NCI-H1417 (cell line): ENCODE measurements at regions not wholly inside any gene's neighbourhood (a gene's known extent, or its start where the extent isn't known, plus 50 kb on each side); places are given as distances from the start of the nearest gene placed in this dataset.
"Not testable (repeated sequence)": the region's sequence is repeated elsewhere in the genome, so short reads cannot be mapped to it uniquely, and the experiment has no call there.

Experiments used
- DNase-seq, 3 experiments: peaks; one replicate each; lab custom pipeline; 2025; lab: John Stamatoyannopoulos, UW

DNA sequence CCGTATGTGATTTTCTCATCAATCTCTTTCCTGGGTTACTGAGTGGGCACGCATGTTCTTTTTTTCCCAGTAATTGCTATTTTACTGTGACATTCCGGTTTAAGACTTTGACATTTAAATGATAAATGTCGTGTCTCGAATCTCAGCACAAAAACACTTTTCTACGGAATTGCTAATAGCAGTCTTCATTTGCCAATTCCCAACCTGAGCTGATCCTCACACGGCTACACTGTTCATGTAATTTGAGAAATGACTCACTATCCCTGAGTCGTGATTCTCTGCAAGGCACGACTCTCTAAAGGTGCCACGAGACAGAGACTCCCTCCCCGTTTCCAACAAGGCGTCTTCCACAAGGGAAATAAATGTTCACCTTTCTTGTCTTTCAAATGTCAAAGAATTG is 88.7 kb upstream of the USP29 start:
- no peak for DNase-seq

DNA sequence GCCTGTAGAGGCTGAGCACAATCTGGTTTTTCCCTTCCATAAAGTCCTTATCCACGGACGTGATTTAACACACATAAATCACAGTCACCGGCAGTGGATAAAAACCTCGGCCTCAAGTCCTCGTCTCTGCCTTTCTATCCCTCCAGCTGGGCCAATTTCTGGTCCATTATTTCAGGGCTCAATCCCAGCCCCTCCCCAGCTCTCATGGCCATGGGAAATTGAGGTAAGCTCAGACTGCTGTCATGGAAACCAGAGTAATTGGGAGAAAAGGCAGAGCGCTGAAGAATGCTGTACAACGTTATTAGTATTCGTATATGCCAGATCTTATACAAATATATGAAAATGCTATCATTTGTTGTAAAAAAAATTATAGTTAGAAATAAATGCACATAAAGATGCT is 86.2 kb upstream of the USP29 start:
- peak in 1 of 3 experiments; percentile 8 for DNase-seq

GRCh38 chr19:57034544-57034943 is 85.2 kb upstream of the USP29 start:
- DNase-seq: no peak

- not testable (repeated sequence) for DNase-seq
Measured at GRCh38 chr19:57035740-57036139, 84.0 kb upstream of the USP29 start.

GRCh38 chr19:57037556-57037955 is 82.2 kb upstream of the USP29 start:
- no peak for DNase-seq

GRCh38 chr19:57047743-57048142 is 72.0 kb upstream of the USP29 start:
- DNase-seq: no peak

- no peak for DNase-seq
Measured at GRCh38 chr19:57050863-57051262, 68.9 kb upstream of the USP29 start.

DNA sequence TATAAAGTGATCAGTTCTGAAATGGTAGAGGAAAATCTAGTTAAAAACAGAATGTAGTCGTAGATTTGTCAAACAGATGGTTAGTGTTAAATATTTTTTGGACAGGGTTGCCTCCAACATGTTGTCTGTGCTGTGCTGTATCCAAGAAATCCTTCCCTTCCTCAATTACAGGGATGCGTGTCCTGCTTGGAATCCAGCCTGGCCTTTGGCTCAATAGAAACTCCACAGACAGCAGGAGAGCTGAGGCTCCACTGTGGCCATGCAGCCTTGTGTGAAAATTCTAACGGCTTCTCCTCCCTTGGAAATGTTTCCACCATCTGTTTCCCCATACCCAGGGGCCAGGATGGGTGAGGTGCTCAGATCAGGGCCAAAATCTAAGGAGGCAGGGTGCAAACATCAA is 67.7 kb upstream of the USP29 start:
- DNase-seq: no peak

DNA sequence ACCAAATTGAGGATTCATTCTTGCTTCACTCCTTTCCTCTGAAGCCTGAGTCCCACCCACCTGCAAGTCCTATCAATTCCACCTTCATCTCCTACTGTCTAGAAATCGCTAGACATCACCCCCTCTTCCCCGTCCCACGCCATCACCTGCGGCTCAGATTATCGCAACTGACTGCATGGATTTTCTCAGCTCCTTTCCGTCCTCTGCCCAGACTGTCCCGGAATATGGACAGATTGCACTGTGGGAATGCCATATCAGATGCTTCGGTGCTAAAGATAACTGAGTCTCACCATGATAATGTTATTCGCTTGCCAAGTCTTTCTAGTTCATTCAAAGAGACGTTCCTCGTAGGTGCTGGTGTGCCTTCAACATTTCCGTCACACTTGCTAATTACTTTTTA is 66.4 kb upstream of the USP29 start:
- DNase-seq: no peak

DNA sequence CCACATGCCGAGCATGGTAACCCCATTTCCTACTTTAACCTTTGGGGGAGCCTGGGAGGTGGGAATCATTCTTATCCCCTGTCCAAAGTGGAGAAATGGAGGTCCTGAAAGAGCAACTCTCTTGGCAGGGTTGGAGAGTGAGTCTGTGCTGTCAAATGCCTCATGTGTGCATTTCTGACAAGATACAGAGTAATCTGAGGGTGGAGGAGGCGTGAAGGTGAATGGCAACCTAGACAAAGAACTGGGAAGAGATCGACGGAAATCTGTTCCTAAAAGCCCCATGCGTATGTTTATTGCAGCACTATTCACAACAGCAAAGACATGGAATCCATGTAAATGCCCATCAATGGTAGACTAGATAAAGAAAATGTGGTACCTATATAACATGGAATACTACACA is 63.8 kb upstream of the USP29 start:
- no peak for DNase-seq

GRCh38 chr19:57057036-57057686 is 62.6 kb upstream of the USP29 start:
- DNase-seq: peak in 1 of 3 experiments; percentile 2

GRCh38 chr19:57058871-57059270 is 60.9 kb upstream of the USP29 start:
- DNase-seq: no peak

GRCh38 chr19:57063070-57063469 is 56.7 kb upstream of the USP29 start:
- no peak for DNase-seq

- DNase-seq: no peak
Measured at GRCh38 chr19:57067440-57067839, 52.3 kb upstream of the USP29 start.

DNA sequence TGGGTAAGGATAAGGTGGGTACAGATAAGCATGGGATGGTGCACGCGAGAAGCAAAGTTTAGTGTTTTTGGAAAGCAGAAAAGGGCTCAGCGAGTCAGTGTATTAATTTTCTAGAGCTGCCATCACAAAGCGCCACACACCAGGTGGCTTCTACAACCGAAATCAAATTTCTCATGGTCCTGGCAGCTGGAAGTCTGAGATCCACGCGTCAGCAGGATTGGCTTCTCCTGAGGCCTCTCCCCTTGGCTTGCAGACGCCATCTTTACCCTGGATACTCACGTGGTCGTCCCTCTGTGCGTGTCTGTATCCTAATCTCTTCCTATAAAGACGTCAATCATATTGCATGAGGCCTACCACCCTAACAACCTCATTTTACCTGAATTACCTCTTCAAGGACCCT is 51.5 kb upstream of the USP29 start:
- DNase-seq: no peak

DNA sequence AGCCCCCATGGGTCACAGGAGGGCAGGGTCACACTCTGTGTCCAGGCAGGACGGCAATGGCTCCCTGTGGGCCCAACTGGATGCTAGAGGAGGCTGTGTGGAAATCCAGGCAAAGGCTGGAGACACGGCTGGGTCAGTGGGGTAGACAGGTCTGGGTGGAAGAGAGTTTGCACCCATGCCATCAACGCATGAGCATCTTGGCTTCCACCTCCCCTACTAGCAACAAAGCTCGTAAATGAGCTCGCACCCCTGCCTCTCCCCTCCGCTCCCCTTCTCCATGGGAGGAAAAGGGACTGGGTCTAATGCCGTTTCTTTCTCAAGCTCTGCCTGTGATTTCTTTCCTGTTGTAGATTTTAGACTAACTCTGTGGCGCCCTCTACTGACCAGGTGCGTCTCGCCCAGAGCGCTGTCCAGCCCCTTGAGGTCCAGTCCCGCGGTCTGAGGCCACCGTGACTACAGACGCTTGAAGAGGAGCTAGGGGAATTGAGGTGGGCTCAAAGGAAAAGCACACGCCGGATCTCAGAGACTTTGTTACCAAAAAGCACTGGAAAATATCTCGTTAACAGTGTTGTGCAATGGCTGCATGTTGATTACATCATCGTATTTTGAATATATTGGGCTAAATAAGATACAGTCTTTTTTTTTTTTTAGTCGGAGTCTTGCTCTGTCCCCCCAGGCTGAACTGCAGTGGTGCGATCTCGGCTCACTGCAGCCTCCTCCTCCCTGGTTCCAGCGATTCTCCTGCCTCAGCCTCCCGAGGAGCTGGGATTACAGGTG is 50.7 kb upstream of the USP29 start:
- DNase-seq: peak in 2 of 3 experiments; percentile 13 to 33
